22Rv1 (cell line): ENCODE measurements at regions not wholly inside any gene's neighbourhood (a gene's known extent, or its start where the extent isn't known, plus 50 kb on each side); places are given as distances from the start of the nearest gene placed in this dataset.

ENCODE experiments used
- H3K27ac ChIP-seq: fragments of 450-650 bp; 2 replicates; pipeline ENCODE4 v1.5.1; 2017
- ZFX ChIP-seq: fragments of 450-650 bp; IDR thresholded peaks from 2 replicates; pipeline ENCODE4 v1.6.1; 2017; ENCODE audit warnings: antibody characterized with exemption, borderline replicate concordance
- TF ChIP-seq, protein P1 (sequence below): fragments of 450-650 bp; IDR thresholded peaks from 2 replicates; pipeline ENCODE4 v1.5.1; 2017; ENCODE audit warnings: mild to moderate bottlenecking

DNA sequence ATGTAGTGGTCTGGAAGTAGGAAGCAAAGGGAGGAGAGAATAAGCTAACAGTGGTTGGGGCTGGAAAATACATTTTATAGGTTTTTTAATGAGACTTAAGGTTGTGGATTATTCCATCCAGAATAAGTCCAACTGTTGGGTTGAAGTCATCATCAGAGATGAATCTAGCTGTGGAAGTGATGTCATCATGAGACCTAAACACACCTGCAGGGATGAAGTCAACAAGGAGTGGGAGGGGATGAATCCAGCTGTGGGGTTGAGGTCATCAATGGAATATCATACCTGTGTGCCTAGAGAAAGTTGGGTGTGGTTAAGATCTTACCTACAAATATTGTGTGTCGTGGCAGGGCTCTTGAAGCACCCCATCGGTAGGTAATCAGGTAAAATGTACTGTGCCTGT, 730.7 kb downstream of the RFPL4B start:
- H3K27ac ChIP-seq: no peak overlapping the region
- no peak for TF ChIP-seq ZFX
- TF ChIP-seq, protein P1, sequence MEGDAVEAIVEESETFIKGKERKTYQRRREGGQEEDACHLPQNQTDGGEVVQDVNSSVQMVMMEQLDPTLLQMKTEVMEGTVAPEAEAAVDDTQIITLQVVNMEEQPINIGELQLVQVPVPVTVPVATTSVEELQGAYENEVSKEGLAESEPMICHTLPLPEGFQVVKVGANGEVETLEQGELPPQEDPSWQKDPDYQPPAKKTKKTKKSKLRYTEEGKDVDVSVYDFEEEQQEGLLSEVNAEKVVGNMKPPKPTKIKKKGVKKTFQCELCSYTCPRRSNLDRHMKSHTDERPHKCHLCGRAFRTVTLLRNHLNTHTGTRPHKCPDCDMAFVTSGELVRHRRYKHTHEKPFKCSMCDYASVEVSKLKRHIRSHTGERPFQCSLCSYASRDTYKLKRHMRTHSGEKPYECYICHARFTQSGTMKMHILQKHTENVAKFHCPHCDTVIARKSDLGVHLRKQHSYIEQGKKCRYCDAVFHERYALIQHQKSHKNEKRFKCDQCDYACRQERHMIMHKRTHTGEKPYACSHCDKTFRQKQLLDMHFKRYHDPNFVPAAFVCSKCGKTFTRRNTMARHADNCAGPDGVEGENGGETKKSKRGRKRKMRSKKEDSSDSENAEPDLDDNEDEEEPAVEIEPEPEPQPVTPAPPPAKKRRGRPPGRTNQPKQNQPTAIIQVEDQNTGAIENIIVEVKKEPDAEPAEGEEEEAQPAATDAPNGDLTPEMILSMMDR: no peak

DNA sequence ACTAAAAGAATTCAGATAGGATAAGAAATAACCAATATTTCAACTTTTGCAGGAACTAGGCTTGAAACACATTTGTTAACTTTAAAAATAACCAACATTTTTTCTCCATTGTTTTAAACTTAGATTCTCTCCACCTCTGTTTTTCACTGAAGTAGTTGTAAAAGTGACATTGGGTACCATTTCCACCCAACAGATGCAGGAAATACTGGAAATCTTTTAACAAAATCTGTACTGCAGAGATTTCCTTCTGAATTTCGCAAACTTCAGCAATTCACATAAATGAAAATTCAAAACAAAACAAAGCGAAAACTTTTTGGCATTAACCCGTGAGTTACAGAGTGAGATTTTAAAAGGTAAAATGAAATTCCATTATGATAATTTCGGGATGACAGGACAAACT, 731.7 kb downstream of the RFPL4B start:
- no peak for TF ChIP-seq ZFX
- TF ChIP-seq, protein P1: no peak
- no peak overlapping the region for H3K27ac ChIP-seq

DNA sequence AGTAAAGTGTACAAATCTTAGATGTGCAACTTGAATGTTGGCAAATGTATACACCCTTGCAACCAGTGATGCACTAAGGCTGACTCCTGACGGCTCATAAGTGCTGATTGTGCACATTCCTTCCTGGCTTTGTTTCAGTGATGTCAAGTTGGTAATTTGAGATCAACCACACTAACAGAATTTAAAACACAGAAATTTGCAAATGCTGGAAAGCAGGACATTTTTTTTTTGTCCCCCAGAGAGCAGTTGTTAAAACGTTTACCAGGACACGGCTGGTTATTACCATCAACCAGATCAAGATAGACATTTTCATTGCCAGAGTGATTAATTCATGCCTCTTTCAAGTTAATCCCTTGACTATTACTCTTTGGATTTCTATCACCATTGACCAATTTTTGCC, 735.6 kb downstream of the RFPL4B start:
- TF ChIP-seq ZFX: no peak
- TF ChIP-seq, protein P1: no peak
- no peak overlapping the region for H3K27ac ChIP-seq

DNA sequence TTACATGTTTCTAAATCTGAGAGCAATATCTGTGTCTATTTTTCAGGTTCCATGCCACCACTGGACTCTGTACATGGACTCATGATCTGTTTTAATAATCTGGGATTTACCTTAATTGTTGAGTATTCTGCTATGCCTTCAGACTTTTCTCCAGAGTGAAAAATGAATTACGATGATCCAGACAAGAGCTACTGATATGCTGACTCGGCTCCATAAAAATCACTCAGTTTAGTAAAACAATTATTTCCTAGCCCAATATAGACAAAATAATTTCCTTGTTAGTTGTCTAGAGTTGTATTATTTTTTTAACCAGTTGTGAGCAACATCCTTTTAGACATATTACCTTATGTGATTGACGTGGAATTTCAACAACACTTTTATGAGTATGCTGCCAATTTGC, 736.8 kb downstream of the RFPL4B start:
- TF ChIP-seq ZFX: no peak
- H3K27ac ChIP-seq: no peak overlapping the region

DNA sequence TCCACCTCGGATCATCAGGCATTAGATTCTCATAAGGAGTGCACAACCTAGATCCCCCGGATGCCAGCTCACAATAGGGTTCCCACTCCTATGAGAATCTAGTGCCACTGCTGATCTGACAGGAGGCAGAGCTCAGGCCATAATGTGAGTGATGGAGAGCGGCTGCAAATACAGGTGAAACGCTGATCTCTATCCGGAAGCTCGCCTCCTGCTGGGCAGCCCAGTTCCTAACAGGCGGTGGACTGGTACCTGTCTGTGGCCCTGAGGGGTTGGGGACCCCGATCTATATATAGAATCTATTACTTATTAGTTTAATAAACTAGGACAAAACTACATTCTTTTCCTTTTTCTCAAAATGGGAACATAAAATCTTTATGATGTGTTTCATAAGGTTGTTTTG, 741.9 kb downstream of the RFPL4B start:
- no peak for TF ChIP-seq ZFX
- TF ChIP-seq, protein P1: peak; percentile 40
- H3K27ac ChIP-seq: no peak overlapping the region

DNA sequence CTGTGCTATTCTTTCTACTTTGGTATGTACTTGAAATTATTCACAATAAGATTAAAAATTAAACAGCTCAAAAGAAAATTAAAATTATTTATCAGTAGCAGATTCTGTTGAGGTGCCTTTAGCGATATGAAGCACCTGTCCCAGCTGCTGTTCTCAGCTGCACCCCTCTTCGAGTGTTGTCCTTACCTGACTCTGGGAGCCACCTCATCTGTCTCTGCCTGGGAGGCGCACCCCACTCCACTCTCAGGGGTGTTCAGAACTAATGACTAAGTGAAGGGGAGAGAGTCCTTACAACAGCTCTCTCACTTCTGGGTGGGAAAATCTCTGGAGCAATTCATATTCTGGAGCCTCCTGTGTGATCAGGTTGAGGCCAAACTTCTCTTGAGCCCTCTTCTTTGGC, 745.7 kb downstream of the RFPL4B start:
- H3K27ac ChIP-seq: no peak overlapping the region
- TF ChIP-seq ZFX: no peak
- TF ChIP-seq, protein P1: no peak

DNA sequence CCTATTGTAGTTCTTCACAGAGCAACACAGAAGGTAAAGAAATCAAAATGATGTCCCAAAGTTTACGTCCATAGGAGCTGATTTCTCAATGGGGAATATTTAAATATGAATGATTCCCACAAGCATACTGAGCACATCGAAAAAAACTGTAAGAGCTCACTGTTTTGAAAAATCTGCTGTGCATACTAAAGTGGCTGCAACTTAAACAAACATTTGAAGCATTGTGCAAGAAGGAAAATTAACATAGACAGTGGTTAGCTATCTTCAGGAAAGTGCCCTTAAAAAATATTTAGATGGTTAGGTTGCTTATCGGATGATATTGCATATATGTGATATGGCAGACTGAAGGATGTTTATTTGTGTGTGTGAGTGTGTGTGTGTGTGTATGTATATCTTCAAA, 747.6 kb downstream of the RFPL4B start:
- TF ChIP-seq ZFX: no peak
- TF ChIP-seq, protein P1: no peak
- no peak overlapping the region for H3K27ac ChIP-seq

DNA sequence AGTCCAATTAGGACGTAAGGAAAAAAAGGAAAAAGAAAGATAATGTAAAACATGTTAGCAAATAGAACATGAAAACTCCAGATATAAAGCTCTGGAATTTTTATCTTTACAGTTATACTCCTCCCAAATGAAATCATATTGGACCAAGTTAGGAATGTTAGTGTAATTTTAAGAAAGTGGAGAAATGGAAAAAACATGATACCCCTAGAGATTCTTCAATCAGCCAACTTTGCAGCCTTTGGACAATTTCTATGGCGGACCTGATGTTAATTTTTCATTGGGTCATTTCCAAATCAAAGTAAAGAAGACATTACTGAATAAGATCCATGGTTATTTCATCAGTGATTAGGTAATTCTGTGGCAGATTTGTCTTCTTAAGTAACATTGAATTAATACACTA, 748.7 kb downstream of the RFPL4B start:
- H3K27ac ChIP-seq: no peak overlapping the region
- TF ChIP-seq, protein P1: no peak
- TF ChIP-seq ZFX: no peak
